H7 (cell line): ENCODE measurements at regions not wholly inside any gene's neighbourhood (a gene's known extent, or its start where the extent isn't known, plus 50 kb on each side); places are given as distances from the start of the nearest gene placed in this dataset.

Experiments used
- DNase-seq: peaks from one replicate; pipeline ENCODE4 v3.0.0; 2012
- H3K27me3 ChIP-seq: 2 replicates; pipeline ENCODE4 v1.6.0; 2011; ENCODE audit warnings: mild to moderate bottlenecking, low read length; ENCODE audit not compliant: control insufficient read depth, insufficient read depth
- H3K36me3 ChIP-seq: replicated peaks from 2 replicates; pipeline ENCODE4 v1.5.1; 2011; ENCODE audit warnings: low read length; ENCODE audit not compliant: control insufficient read depth, insufficient read depth
- H3K4me3 ChIP-seq: 2 replicates; pipeline ENCODE4 v1.5.1; 2011; ENCODE audit warnings: low read depth, mild to moderate bottlenecking, control low read depth, low read length, moderate library complexity; ENCODE audit not compliant: insufficient read depth

DNA sequence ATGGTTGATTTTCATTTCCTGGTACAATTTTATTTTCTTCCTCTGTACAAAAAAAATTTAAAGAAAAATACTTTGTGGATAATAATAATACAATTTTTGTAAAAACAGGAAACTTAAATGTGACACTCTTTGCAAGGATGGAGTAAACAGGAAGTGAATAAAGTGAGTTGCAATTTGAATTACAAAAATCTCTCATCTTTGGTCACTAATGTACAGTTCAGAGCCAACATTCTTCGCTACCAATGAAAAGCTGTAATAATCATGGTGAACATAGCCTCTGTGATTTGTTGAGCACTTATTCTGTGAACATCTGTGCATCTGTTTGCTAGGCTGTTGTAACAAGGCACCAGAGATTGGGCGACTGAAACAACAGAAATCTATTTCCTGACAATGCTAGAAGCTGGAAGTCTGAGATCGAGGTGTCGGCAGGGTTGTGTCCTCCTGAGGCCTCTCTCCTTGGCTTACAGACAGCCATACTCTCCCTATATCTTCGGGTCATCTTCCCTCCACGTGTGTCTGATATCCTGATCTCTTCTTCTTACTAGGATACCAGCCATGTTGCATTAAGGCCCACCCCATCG lies 295.3 kb upstream of the KLF6 start:
- no peak overlapping the region for H3K4me3 ChIP-seq
- DNase-seq, result no peak
- no peaks in the 10 kb centered on the region for H3K27me3 ChIP-seq
- H3K36me3 ChIP-seq, result no peaks in the 10 kb centered on the region

DNA sequence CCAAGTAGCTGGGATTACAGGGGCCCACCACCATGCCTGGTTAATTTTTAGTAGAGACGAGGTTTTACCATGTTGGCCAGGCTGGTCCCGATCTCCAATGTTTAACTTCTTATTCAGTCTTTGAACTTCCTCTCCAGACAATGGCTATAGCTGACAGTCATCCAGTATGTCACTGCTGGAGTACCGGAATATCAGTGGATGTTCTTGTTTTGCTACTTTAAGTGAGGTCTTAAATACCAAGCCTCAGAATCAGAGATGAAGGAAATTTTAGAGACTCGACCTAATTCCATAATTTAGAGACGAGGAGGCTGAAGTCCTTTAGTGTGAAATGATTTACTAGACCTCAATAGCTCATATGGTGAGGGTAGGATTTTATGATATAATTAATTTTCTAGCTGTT lies 294.8 kb upstream of the KLF6 start:
- no peaks in the 10 kb centered on the region for H3K27me3 ChIP-seq
- DNase-seq, result no peak
- H3K36me3 ChIP-seq, result no peaks in the 10 kb centered on the region
- no peak overlapping the region for H3K4me3 ChIP-seq

DNA sequence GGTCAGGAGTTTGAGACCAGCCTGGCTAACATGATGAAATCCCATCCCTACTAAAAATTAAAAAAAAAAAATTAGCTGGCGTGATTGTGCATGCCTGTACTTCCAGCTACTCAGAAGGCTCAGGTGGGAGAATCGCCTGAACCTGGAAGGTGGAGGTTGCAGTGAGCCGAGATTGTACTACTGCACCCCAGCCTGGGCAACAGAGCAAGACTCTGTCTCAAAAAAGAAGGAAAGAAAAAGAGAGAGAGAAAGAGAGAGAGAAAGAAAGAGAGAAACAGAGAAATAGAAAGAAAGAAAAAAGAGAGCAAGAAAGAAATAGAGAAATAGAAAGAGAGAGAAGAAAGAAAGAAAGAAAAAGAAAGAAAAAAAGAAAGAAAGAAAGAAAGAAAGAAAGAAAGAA lies 292.8 kb upstream of the KLF6 start:
- Histone ChIP-seq H3K4me3 (no peak overlapping the region), H3K27me3 (no peaks in the 10 kb centered on the region), H3K36me3 (no peaks in the 10 kb centered on the region)
- no peak for DNase-seq

DNA sequence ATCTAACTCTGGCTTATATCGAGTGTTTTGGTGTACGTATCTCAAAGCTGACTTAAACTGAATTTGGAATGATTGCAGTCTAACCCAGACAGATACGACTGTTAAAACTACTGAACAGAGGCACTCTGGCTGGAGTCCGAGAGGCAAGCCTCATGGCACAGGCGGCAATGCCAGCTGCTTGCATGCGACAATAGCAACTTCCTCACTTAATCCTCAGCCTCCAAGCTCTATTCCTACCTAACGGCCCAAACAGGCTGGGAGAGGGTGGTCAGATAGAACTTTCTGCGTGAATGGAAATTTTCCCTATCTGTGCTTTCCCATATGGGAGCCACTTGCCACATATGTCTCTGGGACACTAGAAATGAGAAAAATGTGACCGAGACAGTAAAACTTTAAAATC lies 292.0 kb upstream of the KLF6 start:
- H3K4me3 ChIP-seq, result no peak overlapping the region
- H3K27me3 ChIP-seq, result no peaks in the 10 kb centered on the region
- no peaks in the 10 kb centered on the region for H3K36me3 ChIP-seq
- no peak for DNase-seq

DNA sequence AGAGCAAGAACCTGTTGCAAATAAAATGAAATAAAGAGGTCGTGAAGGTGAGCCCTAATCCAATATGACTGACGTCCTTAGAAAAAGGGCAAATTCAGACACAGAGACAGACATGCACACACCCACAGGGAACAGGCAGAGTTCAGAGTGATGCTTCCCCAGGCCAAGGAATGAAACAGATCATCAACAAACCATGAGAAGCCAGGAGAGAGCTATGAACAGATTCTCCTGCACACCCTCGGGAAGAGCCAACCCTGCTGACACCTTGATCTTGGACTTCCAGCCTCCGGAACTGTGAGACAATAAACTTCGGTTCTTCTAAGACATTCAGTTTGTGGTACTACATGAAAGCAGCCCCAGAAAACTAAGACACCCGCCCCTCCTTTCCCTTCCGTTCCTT lies 290.4 kb upstream of the KLF6 start:
- Histone ChIP-seq H3K27me3 (no peaks in the 10 kb centered on the region), H3K4me3 (no peak overlapping the region), H3K36me3 (no peaks in the 10 kb centered on the region)
- DNase-seq, result no peak

DNA sequence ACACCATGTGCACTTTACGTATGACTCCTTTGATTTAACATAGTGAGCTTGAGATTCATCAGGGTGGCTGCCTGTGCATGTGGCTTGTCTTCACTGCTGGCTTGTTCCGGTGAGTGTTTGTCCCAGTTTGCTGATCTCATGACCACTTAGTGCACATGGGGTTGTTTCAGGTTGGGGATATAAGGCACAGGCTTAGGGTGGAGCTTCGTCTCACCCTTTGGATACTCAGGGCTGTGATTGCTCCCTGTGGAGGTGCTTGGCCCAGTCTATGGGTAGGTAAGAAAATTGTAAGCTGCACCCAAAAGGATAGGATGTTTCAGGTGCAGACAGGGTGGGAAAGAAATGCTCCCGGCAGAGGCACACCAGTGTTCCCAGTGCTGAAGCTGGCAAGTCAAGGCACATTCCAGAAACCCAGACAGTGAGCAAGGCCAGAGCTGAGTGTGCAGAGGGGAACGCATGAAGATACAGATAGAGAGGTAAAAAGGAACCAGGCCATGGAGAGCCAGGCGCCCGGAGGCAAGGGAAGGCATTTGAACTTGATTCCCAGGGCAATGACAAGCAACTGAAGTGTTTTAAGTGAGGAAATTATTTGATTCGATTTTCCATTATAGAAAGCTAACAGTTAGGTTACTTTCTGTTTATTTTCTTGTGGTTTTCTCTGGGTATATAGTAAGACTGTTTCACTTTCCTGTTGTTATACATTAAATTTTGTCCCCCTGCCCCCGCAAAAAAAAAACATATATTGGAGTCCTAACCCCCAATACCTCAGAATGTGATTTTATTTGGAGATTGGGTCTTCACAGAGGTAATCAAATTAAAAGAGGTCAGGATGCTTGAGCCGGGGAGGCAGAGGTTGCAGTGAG lies 289.8 kb upstream of the KLF6 start:
- DNase-seq, result no peak
- H3K27me3 ChIP-seq, result no peaks in the 10 kb centered on the region
- H3K36me3 ChIP-seq, result no peaks in the 10 kb centered on the region
- H3K4me3 ChIP-seq, result no peak overlapping the region

DNA sequence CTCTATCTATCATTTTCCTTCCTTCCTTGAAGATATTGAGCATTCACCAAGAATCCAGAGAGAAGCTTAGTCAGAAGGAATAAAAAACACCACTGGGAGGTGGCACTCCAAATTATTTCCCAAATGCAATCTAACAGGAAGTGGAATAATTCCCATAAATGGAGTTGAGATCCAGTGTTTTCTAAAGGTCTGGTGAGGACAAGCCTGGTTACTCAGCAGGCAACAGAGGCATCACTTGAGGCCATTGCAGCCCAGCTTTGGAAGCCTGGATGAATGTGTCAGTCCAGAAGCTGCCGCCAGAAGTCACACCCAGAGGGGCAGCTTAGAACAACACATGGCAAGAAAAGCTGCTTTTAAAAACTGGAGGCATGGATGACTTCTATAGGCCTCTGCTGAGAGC lies 288.9 kb upstream of the KLF6 start:
- no peak for DNase-seq

DNA sequence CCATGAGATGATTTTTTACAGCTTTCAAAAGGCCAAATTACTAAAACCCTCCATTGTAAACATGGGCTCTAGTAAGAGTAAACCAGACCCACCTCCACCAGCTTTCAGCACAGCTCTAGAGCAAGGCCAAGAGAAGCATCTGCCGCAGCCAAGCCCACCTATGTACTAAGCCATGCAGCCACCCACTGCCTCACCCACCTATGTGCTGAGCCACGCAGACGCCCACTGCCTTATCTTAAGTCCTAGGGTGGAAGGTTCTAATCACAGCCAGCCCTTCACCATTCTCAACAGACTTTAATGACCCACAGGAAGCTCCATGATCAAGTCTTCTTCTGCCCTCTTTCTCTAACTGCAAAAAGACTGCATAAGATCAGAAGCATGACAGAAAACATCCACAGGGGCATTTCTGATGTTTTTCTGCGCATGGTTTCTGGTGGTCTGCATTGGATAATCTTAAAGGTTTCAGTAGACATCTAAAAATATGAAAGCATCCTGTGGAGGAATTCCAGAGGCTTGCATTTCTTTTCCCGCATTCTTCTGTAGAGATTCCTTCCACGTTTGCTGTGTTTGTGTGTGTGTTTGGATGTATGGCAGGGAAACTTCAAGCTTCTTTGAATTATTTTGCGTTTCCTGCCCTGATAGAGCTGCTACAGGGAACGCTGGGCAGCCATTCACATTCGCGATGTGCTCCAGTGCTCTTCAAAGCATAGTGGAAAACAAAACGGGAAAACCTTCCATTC lies 286.1 kb upstream of the KLF6 start:
- H3K36me3 ChIP-seq, result no peaks in the 10 kb centered on the region
- no peak overlapping the region for H3K4me3 ChIP-seq
- no peaks in the 10 kb centered on the region for H3K27me3 ChIP-seq
- no peak for DNase-seq

More for the DNA sequence above, 288.9 kb upstream of the KLF6 start:
- Histone ChIP-seq H3K36me3 (no peaks in the 10 kb centered on the region), H3K27me3 (no peaks in the 10 kb centered on the region), H3K4me3 (no peak overlapping the region)

DNA sequence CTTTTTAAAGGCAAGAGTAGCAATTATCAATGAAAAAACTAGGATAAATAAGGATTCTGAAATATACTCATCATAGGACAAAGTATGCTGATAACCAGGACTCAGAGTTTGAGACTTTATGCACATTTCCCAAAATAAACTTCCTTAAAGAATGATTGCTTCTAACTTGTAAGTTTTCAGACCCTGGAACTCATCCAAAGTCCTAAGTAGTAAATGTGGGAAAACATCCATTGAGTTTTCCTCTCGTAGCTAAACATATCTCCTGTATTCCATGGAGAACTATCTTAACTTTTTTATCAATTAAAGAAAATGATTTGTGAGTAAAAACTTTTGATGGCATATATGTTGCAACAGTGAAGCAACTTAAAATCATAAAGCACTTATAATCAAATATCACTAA lies 285.2 kb upstream of the KLF6 start:
- H3K27me3 ChIP-seq, result no peaks in the 10 kb centered on the region
- no peaks in the 10 kb centered on the region for H3K36me3 ChIP-seq
- DNase-seq, result no peak
- no peak overlapping the region for H3K4me3 ChIP-seq

DNA sequence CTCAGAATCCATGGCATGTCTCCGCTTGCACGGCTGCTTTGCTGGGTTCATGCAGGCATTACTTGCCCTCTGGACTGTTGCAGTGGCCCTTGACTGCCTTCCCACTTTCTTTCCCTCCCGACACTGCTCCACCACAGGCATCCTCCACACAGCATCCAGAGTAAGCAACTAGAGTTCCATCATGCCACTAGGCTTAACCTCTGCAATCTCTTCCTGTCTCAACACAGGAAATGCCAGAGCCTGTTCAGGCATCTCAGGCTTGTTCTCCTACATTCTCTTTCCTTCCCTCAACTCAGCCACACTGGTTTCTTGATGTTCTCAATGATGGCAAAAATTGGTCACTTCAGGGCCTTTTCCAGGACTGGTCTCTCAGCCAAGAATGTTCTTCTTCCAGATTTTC lies 284.5 kb upstream of the KLF6 start:
- Histone ChIP-seq H3K27me3 (no peaks in the 10 kb centered on the region), H3K36me3 (no peaks in the 10 kb centered on the region), H3K4me3 (no peak overlapping the region)
- no peak for DNase-seq

DNA sequence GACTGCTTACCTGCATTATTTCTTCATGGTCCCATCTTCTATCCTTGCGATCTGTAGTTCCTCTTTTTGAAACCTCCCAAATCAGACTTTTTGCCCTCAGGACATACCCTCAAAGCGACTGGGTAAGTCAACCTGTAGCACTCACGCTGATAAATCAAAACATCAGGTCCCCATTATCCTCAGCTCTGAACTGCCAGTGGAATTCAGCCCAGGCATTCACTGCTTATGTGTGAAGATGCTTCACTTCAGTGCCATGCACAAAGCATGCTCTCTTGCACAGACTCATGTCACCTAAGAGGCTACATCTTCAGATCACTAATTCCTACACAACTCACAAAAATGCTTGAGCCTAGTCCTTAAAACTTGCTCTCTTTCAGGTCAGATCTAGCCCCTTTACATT lies 283.6 kb upstream of the KLF6 start:
- no peak for DNase-seq
- no peaks in the 10 kb centered on the region for H3K27me3 ChIP-seq
- H3K36me3 ChIP-seq, result no peaks in the 10 kb centered on the region
- no peak overlapping the region for H3K4me3 ChIP-seq

DNA sequence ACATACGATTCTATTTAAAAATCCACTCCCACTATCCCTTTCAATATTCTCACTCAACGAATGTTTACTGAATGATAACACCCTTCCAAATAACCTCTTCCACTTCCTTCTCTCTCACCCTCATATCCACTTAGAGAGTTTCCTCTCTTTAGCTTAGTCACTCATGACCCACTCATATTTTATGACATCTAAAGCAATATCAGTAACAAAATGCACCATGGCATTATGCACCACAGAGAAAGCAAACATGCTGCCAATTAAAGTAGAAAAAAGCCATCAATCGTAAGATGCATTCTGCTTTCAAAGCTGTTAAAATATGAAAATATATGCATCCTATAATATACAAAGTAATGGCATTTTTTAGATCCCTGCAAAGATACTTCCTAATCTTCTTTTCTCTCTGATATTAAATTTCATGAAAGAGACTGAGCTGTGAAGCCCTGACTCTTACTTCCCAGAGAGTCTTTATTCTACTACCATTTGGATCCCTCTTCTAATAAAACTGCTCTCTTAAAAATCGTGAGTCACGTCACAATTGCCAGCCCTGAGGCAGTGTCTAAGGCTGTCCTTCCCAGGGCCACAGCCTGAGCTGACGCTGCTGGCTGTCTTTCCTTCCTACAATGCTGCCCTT lies 283.0 kb upstream of the KLF6 start:
- Histone ChIP-seq H3K4me3 (no peak overlapping the region), H3K27me3 (no peaks in the 10 kb centered on the region), H3K36me3 (no peaks in the 10 kb centered on the region)
- no peak for DNase-seq

DNA sequence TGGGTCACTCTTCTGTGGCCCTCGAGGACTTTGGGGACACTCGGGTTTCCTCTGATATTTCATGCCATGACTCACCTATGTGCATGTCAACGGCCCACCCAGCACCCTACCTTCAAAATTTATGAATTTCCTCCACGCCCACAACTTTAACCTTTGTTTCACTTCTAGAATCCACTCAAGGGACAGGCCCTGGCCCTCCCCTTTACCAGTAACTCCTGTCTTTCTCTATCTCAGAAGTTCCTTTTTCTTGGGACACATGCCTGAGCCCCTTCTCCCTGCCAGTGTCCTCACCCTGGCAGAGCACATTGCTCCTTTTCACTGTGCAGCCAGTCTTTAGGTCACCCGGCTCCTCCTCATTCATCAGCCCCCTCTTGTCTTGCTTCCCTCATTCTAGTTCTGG lies 282.5 kb upstream of the KLF6 start:
- Histone ChIP-seq H3K36me3 (no peaks in the 10 kb centered on the region), H3K27me3 (no peaks in the 10 kb centered on the region), H3K4me3 (no peak overlapping the region)
- no peak for DNase-seq

DNA sequence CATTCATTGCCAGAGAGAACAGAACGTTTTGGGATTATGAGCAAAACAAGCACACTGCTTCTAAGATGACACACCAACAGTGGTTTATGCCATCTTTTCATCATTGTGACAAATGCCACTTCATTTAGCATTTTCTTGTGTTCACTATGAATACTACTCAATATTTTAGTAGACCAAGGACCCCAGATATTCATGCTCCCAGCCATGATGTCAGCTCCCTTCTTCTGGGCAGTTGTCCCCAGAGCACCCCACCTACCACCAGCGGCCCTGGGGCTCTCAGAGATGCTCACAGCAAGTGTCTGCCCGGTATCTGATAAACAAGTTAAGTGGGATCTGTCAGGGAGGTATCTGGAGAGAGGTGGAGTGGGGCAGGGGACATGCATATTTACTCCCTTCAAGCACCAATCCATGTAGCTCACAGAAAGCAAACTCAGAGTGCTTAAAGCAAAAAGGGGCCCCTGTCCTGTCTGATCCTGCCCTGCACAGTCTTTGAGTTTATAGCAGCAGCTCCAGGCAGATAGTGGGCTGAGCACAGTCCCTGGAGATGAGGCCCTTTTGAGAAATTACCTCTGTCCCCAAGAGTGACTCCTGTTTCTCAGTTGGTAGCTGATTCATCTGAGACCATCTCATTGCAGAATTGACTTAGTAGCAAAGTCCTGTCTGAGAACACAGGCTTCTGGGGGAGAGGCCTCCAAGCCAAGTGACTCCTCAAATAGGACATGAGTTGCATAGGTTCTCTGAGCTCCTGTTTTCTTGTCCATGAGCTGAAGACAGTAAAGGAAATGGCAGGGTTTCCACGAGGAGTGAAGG lies 281.8 kb upstream of the KLF6 start:
- H3K36me3 ChIP-seq, result no peaks in the 10 kb centered on the region
- DNase-seq, result no peak
- no peak overlapping the region for H3K4me3 ChIP-seq
- H3K27me3 ChIP-seq, result no peaks in the 10 kb centered on the region
